ENCODE measurements at regions not wholly inside any gene's neighbourhood (a gene's known extent, or its start where the extent isn't known, plus 50 kb on each side); places are given as distances from the start of the nearest gene placed in this dataset.
A peak's percentile ranks its signal among the peaks of the same experiment; 100 is the strongest.

DNA sequence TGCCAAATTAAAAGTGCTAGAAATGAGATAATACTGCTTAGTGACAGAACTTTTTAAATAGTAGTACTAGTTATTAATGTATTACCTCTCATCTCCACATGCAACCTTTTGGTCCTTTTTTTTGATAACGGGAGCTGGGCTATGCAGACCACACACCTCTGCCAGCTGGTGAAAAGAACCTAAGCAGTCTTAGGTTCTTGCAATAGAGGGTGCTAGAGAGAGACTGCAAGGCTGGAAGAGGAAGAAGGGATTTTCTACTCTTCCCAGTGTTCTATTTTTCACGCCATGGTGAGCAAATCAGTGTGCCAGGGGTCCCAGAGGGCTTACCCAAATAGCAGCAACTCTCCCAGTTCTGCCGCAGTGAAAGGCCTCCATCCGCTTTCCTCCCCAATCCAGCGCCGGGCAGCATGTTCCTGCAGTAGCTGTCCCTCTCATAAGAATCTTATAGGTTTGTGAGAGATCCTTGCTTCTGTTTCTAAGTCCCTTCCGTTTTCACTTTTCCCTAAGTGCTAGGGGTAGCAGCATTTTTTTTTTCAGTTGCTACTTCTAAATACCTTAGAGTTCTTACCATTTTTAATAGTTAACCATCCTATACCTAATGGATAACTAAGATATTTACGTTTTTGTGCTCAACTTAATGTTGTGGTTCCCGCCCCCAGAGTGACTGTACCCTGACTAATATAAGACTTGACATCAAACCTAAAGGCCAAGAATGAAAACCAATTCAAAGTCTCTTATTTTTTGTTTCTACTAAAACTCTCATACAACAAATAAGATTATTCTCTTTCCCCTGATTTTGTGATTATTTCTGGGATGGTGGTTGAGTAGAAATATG lies 69.4 kb upstream of the UBE2E3 start:
- Histone ChIP-seq H3K36me3 (ENCODE audit: insufficient read depth, low read length, poor library complexity, severe bottlenecking) (no peaks in the 10 kb centered on the region), H3K4me1 (ENCODE audit: insufficient read depth, low read length, poor library complexity, severe bottlenecking) (no peaks in the 10 kb centered on the region), H3K27me3 (replicated peaks; ENCODE audit: insufficient read depth, low read depth, low read length, poor library complexity) (no peaks in the 10 kb centered on the region), H3K4me3 (ENCODE audit: low read depth, low read length, poor library complexity, severe bottlenecking) (no peak overlapping the region), H3K27ac (ENCODE audit: low read depth, low read length, poor library complexity, severe bottlenecking) (no peak overlapping the region), H3K9me3 (ENCODE audit: low read depth, low read length, poor library complexity, severe bottlenecking) (no peaks in the 10 kb centered on the region)
- ChIA-PET CTCF (no interaction called here), POLR2A (ENCODE audit: low non-redundant PET) (no interaction called here)
- intact Hi-C loops (cut with micrococcal nuclease; ENCODE audit: unreplicated experiment): no loop called here
- no peak for TF ChIP-seq EZH2 (IDR thresholded peaks at IDR 0.05; ENCODE audit: borderline replicate concordance, low read depth, low read length, poor library complexity, severe bottlenecking)
- TF ChIP-seq, protein P1, sequence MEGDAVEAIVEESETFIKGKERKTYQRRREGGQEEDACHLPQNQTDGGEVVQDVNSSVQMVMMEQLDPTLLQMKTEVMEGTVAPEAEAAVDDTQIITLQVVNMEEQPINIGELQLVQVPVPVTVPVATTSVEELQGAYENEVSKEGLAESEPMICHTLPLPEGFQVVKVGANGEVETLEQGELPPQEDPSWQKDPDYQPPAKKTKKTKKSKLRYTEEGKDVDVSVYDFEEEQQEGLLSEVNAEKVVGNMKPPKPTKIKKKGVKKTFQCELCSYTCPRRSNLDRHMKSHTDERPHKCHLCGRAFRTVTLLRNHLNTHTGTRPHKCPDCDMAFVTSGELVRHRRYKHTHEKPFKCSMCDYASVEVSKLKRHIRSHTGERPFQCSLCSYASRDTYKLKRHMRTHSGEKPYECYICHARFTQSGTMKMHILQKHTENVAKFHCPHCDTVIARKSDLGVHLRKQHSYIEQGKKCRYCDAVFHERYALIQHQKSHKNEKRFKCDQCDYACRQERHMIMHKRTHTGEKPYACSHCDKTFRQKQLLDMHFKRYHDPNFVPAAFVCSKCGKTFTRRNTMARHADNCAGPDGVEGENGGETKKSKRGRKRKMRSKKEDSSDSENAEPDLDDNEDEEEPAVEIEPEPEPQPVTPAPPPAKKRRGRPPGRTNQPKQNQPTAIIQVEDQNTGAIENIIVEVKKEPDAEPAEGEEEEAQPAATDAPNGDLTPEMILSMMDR (conservative IDR thresholded peaks at IDR 0.05; ENCODE audit: low read depth, low read length): 0 out of 2 replicates have a peak, but pooled peaks have one; percentile 22
- no TSS peak for BruUV-seq (replicated peaks)
- DNase-seq (ENCODE audit: low spot score): no peak

DNA sequence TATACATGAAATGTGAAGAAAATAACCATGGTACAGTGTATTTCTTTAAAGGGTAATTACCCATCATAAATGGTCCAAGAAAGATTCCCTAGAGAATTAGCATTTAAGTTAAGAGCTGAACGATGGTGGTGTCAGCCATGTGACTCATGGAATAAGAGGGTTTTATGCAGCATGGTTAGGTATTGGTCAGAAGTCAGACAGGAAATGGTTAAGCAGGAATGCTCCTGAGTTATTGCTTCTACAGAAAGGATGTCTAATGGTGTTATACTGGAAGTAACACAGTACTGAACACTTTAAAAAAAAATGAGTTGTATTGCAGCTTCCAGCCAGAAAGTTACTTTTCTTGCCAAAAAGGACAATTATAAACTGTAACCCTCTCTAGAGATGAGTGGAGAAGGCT lies 72.7 kb upstream of the UBE2E3 start:
- ChIA-PET CTCF (no interaction called here), POLR2A (ENCODE audit: low non-redundant PET) (no interaction called here)
- H3K27ac ChIP-seq (ENCODE audit: low read depth, low read length, poor library complexity, severe bottlenecking): no peak overlapping the region
- no peak overlapping the region for H3K4me3 ChIP-seq (ENCODE audit: low read depth, low read length, poor library complexity, severe bottlenecking)
- H3K4me1 ChIP-seq (ENCODE audit: insufficient read depth, low read length, poor library complexity, severe bottlenecking): no peaks in the 10 kb centered on the region
- H3K27me3 ChIP-seq (replicated peaks; ENCODE audit: insufficient read depth, low read depth, low read length, poor library complexity): no peaks in the 10 kb centered on the region
- H3K36me3 ChIP-seq (ENCODE audit: insufficient read depth, low read length, poor library complexity, severe bottlenecking): no peaks in the 10 kb centered on the region
- BruUV-seq (replicated peaks): no TSS peak
- intact Hi-C loops (cut with micrococcal nuclease; ENCODE audit: unreplicated experiment): no loop called here
- no peak for TF ChIP-seq EZH2 (IDR thresholded peaks at IDR 0.05; ENCODE audit: borderline replicate concordance, low read depth, low read length, poor library complexity, severe bottlenecking)
- TF ChIP-seq, protein P1 (conservative IDR thresholded peaks at IDR 0.05; ENCODE audit: low read depth, low read length): no peak
- DNase-seq (ENCODE audit: low spot score): peak; percentile 30
- H3K9me3 ChIP-seq (ENCODE audit: low read depth, low read length, poor library complexity, severe bottlenecking): no peaks in the 10 kb centered on the region

DNA sequence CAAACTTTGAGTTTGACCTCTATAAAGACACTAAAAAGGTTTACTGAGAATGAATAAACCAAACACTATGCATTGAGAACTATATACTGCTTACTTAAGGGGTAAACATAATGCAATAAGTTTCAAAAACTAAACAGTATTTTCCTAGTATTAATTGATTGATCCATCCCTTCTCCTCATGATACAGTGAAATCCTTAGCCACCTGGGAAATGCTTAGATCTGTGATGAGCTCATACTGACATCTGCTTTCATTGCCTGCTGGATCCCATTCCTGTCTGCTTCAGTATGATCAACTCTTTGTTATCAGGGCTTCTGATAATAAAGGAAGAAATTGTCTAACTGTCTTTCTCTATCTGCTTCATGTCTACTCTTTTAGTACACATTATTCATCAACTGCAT lies 74.9 kb upstream of the UBE2E3 start:
- H3K9me3 ChIP-seq (ENCODE audit: low read depth, low read length, poor library complexity, severe bottlenecking): no peaks in the 10 kb centered on the region
- no peaks in the 10 kb centered on the region for H3K27me3 ChIP-seq (replicated peaks; ENCODE audit: insufficient read depth, low read depth, low read length, poor library complexity)
- no peak for DNase-seq (ENCODE audit: low spot score)
- no peaks in the 10 kb centered on the region for H3K36me3 ChIP-seq (ENCODE audit: insufficient read depth, low read length, poor library complexity, severe bottlenecking)
- TF ChIP-seq EZH2 (IDR thresholded peaks at IDR 0.05; ENCODE audit: borderline replicate concordance, low read depth, low read length, poor library complexity, severe bottlenecking): no peak
- TF ChIP-seq, protein P1 (conservative IDR thresholded peaks at IDR 0.05; ENCODE audit: low read depth, low read length): no peak
- BruUV-seq (replicated peaks): no TSS peak
- POLR2A ChIA-PET (ENCODE audit: low non-redundant PET): no interaction called here
- no peaks in the 10 kb centered on the region for H3K4me1 ChIP-seq (ENCODE audit: insufficient read depth, low read length, poor library complexity, severe bottlenecking)
- no peak overlapping the region for H3K4me3 ChIP-seq (ENCODE audit: low read depth, low read length, poor library complexity, severe bottlenecking)
- intact Hi-C loops (cut with micrococcal nuclease; ENCODE audit: unreplicated experiment): no loop called here
- no peak overlapping the region for H3K27ac ChIP-seq (ENCODE audit: low read depth, low read length, poor library complexity, severe bottlenecking)
- CTCF ChIA-PET: no interaction called here

Measured in A673 (cell line).